GM18520 (cell line): ENCODE measurements at regions not wholly inside any gene's neighbourhood (a gene's known extent, or its start where the extent isn't known, plus 50 kb on each side); places are given as distances from the start of the nearest gene placed in this dataset.

Source experiments
- ATAC-seq: cut with Tn5 transposase; IDR thresholded peaks from one replicate; pipeline ENCODE4 v1.9.1; 2021; ENCODE audit not compliant: unreplicated experiment

DNA sequence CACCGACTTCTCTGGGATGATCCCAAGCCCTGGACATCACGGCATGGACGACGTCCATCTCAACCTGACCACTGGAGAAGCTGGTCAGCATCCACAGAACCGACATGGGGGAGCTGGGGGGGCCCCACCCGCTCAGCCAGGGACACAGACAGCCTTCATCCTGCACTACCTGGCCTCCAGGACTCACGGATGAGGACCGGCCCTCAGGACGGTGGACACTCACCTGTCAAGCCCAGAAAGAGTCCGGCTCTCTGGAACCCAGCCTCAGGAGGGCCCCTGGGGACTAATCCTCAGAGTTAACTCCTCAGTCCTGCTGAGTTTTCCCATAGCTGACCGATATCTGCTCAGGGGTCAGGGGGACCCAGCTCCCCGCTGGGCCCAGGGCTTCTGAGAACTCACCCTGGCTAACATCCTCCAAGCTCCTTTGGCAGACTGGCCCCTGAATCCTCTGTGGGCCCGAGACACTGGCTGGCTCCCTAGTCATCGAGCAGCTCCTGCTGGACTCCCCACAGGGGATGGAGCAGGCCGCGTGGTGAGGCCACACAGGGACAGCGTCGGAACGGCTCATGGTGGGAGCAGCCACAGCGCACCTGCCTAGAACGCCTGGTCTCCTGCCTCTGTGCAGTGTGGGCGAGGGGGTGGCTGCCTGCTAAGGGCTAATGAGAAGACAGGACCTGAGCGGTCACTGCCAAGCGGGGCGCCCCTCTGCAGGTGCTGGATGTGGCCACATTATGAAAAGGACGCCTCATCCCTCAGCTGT, 649.2 kb downstream of the BRD1 start:
- ATAC-seq = no peak

GRCh38 chr22:49177666-49178065, 650.0 kb downstream of the BRD1 start:
- no peak for ATAC-seq

DNA sequence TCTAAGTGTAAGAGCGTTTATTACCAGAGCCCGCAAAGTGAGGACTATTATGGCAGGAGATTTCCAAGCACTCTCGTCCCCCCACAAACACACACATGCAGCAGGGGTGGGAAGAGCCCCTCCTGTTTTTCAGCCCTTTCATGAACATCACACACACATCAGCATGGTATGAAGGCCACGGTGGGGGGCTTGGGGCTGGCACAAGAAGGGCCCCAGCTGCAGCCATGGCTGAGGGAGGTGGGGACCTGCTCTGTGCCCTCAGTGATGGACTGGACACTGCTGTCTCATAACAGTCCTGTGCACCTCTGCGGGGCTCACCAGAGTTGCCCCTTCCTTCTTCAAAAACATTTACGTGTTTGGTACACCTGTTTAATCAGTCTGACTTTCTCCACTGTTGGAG, 650.7 kb downstream of the BRD1 start:
- ATAC-seq = no peak

GRCh38 chr22:49170053-49170452, 657.6 kb downstream of the BRD1 start:
- no peak for ATAC-seq

DNA sequence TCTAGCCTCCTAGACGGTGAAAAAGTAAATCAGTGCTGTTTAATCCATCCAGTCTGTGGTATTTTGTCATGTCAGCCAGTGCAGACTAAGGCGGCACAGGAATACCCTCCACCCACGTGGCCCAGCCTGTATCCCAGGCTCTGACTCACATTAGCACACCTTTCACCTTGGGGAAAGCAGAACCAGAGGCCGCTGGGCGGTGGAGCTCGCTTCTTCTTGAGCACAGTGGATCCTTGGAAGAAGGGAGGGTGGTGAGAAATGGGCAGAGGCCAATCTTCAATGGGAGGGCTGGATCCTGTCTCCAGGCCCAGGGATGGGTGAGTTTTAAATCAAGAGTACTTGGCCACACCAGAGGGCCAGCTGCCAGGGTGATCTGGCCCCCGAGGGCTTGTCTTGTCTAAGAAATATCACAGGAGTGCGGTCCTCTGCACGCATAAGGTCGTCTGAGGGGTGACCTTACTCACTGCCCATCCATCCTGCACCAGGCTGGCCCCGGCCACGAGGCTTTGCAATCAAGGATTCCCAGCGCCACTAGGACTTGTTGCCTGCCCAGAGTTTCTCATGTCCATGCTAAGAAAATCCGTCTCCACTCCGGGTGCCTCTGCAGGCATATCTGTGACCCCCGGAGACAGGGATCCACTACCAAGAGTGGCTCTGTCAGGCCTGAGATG, 658.5 kb downstream of the BRD1 start:
- no peak for ATAC-seq

DNA sequence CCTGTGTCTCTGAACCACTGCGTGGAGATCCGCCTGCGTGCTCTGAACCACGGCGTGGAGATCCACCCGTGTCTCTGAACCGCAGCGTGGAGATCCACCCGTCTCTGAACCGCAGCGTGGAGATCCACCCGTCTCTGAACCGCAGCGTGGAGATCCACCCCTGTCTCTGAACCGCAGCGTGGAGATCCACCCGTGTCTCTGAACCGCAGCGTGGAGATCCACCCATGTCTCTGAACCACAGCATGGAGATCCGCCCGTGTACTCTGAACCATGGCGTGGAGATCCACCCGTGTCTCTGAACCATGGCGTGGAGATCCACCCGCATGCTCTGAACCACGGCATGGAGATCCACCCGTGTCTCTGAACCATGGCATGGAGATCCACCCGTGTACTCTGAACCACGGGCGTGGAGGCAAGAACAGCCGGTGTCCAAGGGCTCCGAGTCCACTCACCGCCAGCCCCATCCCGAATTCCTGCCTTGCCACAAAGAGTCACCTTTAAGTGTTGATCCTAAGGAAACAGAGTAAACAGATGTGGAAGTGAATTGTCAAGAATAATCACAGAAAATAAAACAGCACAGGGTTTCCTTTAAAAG, 659.4 kb downstream of the BRD1 start:
- ATAC-seq = no peak

- no peak for ATAC-seq
These were observed 660.9 kb downstream of the BRD1 start for GRCh38 chr22:49166746-49167145.

- no peak for ATAC-seq
These were observed 661.5 kb downstream of the BRD1 start for GRCh38 chr22:49166211-49166610.

GRCh38 chr22:49164773-49165320, 662.8 kb downstream of the BRD1 start:
- ATAC-seq = no peak

- no peak for ATAC-seq
These were observed 663.5 kb downstream of the BRD1 start for GRCh38 chr22:49163960-49164690.

DNA sequence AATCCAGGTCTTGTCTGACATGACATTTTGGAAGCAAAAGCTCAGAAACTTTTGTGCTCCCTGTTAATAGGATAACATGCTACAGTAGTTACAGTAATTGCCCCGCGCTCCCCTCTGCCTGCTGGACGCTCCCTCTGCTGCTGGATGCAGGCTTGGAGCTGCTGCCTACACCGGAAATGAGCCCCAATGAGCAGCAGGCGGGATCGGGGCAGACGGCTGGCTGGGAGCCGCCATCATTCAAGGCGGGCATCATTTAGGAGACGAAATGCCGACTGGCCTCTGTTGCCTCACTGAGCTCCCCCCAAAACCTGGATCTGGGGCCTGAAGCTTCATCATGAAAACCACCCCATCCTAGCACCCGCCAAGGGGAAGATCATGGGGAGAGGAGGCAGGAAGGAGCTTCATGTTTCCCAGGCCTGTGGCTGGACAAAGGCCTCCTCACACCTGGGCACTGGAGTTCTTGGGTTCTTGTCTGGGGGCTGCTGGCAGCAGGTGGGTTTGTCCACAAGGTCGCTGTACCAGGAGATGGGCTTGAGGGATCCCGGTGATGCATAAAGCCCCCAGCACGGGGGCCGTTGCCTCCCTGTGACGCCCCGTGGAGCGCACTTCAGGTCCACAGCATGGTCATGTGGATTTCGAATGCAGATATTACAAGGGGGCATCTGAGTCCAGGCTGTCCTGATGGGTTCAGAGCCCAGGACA, 664.3 kb downstream of the BRD1 start:
- ATAC-seq = no peak

- no peak for ATAC-seq
These were observed 664.8 kb downstream of the BRD1 start for GRCh38 chr22:49162841-49163240.

- ATAC-seq = no peak
These were observed 666.4 kb downstream of the BRD1 start for GRCh38 chr22:49161002-49161850.

- no peak for ATAC-seq
These were observed 667.2 kb downstream of the BRD1 start for GRCh38 chr22:49160261-49161001.

- no peak for ATAC-seq
These were observed 668.0 kb downstream of the BRD1 start for GRCh38 chr22:49159711-49160110.

DNA sequence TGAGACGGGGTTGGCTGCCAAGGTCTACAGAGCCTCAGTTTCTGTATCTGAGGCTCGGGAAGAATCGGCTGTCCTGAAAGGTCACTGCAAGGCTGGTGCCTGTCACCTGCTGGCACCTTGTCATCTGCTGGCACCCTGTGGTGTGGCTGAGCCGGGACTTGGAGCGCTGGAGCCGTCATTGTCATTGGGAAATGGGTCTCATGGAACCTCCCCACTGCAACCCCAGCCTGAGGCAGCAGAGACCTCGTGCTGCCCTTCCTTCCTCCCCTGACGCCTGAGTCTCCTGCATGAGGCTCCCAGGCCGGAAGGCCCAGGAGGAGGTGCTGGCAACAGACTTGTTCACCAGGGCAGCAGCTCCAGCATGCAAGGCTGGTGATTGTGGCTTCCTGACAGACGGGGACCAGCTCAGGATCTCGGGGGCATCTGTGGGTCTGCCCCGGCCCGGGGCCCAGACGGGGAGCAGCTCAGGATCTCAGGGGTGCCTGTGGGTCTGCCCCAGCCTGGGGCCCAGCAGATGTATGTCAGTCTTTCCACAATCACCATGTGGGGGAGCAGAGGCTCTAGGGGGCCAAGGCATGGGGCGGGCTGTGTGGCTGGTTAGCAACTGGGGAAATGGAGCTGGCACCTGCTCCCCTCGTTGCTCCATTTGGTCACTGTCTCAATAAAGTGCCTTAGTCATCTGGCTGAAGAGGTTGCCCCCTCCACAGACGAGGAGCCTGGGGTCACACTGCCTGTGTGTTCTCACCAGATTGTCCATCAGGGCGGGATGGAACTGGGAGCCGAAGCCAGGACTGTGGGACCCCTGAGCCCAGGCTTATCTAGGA, 668.7 kb downstream of the BRD1 start:
- no peak for ATAC-seq

DNA sequence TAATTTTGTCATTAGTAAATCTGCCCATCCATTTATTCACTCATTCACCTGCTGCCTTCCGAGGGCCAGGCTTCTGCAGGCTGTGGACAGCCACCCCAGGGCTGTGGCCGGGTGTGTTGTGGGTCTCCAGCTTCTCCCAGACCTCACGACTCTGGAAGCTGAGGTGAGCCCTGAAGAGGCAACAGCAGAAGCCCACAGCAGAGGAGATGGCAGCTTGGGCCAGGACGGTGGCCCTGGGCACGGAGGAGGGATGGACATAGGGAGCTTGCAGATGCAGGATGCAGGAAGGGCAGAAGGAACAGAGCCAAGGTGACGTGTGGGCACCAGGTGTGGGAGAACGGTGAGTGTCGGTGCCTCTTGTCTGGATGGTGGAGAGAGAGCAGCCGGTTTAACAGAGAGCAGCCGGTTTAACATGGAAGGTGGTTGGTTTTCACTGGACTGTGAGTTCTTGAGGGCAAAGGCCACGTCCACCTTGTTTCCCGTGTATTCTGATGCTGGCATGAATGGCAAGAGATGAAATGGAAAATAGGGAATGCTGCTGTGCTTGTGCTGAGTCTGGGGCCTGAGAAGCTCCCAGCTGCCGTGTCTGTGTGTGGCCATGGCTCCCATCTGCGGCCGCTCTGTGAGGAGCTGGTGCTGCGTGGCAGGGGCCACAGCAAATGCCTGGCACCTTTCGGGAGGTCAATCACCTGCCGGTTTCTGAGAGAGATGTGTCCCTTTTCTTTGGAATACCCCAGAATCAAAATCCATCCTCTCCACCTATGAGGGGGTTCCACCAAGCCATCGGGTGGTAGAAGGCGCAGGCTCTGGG, 669.9 kb downstream of the BRD1 start:
- no peak for ATAC-seq
